ENCODE measurements at regions not wholly inside any gene's neighbourhood (a gene's known extent, or its start where the extent isn't known, plus 50 kb on each side); places are given as distances from the start of the nearest gene placed in this dataset.

DNA sequence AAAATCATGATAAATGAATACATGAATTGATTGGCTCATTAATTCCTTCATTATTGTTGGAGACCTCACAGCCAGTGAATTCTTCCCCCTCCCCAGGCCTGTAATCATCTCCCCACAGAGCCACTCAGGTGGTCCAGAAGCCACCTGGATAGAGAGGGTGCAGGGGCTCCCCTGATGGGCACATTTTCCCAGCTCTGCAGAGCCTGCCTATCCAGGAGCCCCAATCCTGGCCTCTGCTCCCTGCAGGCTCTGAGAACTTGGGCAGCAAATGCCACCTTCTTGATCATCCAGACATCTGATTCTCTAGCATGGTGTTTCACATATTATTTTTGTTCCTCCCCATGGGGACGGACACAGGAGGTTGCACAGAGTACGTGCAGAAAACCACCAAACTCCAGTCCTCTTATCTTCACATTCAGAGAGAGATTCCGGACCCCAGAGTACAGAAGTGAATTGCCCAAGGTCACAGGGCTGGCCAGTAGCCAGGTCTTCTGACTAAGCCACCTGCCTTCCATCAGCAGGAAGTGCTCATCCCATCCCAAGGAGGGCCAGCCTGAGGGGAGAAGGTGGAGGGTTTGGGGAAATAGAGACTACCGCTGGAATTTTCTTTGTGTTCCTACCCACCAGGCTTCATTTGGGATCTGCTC is 348.0 kb downstream of the BUD13 start (continued):
- TF ChIP-seq, protein P1, sequence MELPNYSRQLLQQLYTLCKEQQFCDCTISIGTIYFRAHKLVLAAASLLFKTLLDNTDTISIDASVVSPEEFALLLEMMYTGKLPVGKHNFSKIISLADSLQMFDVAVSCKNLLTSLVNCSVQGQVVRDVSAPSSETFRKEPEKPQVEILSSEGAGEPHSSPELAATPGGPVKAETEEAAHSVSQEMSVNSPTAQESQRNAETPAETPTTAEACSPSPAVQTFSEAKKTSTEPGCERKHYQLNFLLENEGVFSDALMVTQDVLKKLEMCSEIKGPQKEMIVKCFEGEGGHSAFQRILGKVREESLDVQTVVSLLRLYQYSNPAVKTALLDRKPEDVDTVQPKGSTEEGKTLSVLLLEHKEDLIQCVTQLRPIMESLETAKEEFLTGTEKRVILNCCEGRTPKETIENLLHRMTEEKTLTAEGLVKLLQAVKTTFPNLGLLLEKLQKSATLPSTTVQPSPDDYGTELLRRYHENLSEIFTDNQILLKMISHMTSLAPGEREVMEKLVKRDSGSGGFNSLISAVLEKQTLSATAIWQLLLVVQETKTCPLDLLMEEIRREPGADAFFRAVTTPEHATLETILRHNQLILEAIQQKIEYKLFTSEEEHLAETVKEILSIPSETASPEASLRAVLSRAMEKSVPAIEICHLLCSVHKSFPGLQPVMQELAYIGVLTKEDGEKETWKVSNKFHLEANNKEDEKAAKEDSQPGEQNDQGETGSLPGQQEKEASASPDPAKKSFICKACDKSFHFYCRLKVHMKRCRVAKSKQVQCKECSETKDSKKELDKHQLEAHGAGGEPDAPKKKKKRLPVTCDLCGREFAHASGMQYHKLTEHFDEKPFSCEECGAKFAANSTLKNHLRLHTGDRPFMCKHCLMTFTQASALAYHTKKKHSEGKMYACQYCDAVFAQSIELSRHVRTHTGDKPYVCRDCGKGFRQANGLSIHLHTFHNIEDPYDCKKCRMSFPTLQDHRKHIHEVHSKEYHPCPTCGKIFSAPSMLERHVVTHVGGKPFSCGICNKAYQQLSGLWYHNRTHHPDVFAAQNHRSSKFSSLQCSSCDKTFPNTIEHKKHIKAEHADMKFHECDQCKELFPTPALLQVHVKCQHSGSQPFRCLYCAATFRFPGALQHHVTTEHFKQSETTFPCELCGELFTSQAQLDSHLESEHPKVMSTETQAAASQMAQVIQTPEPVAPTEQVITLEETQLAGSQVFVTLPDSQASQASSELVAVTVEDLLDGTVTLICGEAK (IDR thresholded peaks at IDR 0.05): no peak
- TF ChIP-seq, protein P1 (CRISPR knock-in tag; IDR thresholded peaks at IDR 0.05): no peak; the same call in 1 of the 2 replicates
- TF ChIP-seq ZKSCAN8 (CRISPR knock-in tag; IDR thresholded peaks at IDR 0.05; ENCODE audit: borderline replicate concordance) (peak; percentile 68; the same call in 1 of the 2 replicates), PPARG (CRISPR knock-in tag; conservative IDR thresholded peaks at IDR 0.05) (peak; percentile 40; the same call in 1 of the 2 replicates), CHD4 (IDR thresholded peaks at IDR 0.05; ENCODE audit: borderline replicate concordance, low read length) (no peak; the same call in 1 of the 2 replicates), ZNF326 (CRISPR knock-in tag; IDR thresholded peaks at IDR 0.05; ENCODE audit: borderline replicate concordance) (no peak), ZNF543 (CRISPR knock-in tag; IDR thresholded peaks at IDR 0.05) (no peak), ZNF850 (CRISPR knock-in tag; conservative IDR thresholded peaks at IDR 0.05) (no peak), ZNF562 (CRISPR knock-in tag; IDR thresholded peaks at IDR 0.05; ENCODE audit: borderline replicate concordance) (no peak), AGO2 (optimal IDR thresholded peaks at IDR 0.05; ENCODE audit: low read depth, low read length) (no peak), HDAC6 (IDR thresholded peaks at IDR 0.05; ENCODE audit: low read depth, low read length) (no peak), GABPA (IDR thresholded peaks at IDR 0.05; ENCODE audit: low read depth, low read length) (no peak), GABPA (CRISPR knock-in tag; IDR thresholded peaks at IDR 0.05; ENCODE audit: low read depth) (peak; percentile 67)
- TF ChIP-seq, protein P2, sequence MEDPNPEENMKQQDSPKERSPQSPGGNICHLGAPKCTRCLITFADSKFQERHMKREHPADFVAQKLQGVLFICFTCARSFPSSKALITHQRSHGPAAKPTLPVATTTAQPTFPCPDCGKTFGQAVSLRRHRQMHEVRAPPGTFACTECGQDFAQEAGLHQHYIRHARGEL (CRISPR knock-in tag; IDR thresholded peaks at IDR 0.05): no peak
- TF ChIP-seq, protein P3, sequence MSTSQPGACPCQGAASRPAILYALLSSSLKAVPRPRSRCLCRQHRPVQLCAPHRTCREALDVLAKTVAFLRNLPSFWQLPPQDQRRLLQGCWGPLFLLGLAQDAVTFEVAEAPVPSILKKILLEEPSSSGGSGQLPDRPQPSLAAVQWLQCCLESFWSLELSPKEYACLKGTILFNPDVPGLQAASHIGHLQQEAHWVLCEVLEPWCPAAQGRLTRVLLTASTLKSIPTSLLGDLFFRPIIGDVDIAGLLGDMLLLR (CRISPR knock-in tag; IDR thresholded peaks at IDR 0.05): no peak
- TF ChIP-seq, protein P4, sequence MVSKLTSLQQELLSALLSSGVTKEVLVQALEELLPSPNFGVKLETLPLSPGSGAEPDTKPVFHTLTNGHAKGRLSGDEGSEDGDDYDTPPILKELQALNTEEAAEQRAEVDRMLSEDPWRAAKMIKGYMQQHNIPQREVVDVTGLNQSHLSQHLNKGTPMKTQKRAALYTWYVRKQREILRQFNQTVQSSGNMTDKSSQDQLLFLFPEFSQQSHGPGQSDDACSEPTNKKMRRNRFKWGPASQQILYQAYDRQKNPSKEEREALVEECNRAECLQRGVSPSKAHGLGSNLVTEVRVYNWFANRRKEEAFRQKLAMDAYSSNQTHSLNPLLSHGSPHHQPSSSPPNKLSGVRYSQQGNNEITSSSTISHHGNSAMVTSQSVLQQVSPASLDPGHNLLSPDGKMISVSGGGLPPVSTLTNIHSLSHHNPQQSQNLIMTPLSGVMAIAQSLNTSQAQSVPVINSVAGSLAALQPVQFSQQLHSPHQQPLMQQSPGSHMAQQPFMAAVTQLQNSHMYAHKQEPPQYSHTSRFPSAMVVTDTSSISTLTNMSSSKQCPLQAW (CRISPR knock-in tag; IDR thresholded peaks at IDR 0.05): peak; percentile 91

Measured in HepG2 (cell line).